Lung (tissue), 11 donors: ENCODE measurements at regions not wholly inside any gene's neighbourhood (a gene's known extent, or its start where the extent isn't known, plus 50 kb on each side); places are given as distances from the start of the nearest gene placed in this dataset.

ENCODE experiments used
- ATAC-seq: fragments of 200-7000 bp; cut with Tn5 transposase; one replicate; pipeline ENCODE4 v1.9.1; 2020; ENCODE audit warnings: moderate number of reproducible peaks; ENCODE audit not compliant: insufficient read depth, low FRiP score
- DNase-seq, 3 donors: peaks; one replicate each; pipeline ENCODE4 v3.0.0-alpha.2; 2013 to 2017
- H3K27ac ChIP-seq, 2 donors: one replicate each; pipeline ENCODE4 v1.5.1; 2013; ENCODE audit warnings: mild to moderate bottlenecking in 2 of 2, moderate library complexity in 2 of 2, control low read depth in 1 of 2, inconsistent platforms in 1 of 2, low read depth in 1 of 2, low read length in 1 of 2
- H3K27me3 ChIP-seq, 3 donors: one replicate each; pipeline ENCODE4 v1.5.1; 2013; ENCODE audit warnings: low read length in 2 of 3; ENCODE audit not compliant: control insufficient read depth in 3 of 3, insufficient read depth in 3 of 3
- H3K36me3 ChIP-seq, 4 donors: one replicate each; pipeline ENCODE4 v1.5.1; 2013; ENCODE audit warnings: low read length in 4 of 4, mild to moderate bottlenecking in 1 of 4, moderate library complexity in 1 of 4; ENCODE audit not compliant: control insufficient read depth in 4 of 4, insufficient read depth in 4 of 4
- H3K4me1 ChIP-seq, 5 donors: one replicate each; pipeline ENCODE4 v1.5.1; 2013; ENCODE audit warnings: low read length in 5 of 5, mild to moderate bottlenecking in 2 of 5, moderate library complexity in 1 of 5; ENCODE audit not compliant: control insufficient read depth in 5 of 5, insufficient read depth in 5 of 5
- H3K4me3 ChIP-seq: one replicate; pipeline ENCODE4 v1.5.1; 2013; ENCODE audit warnings: mild to moderate bottlenecking, control low read depth, moderate library complexity
- H3K9ac ChIP-seq, 2 donors: one replicate each; pipeline ENCODE4 v1.5.1; 2013; ENCODE audit warnings: low read length in 2 of 2, control low read depth in 1 of 2; ENCODE audit not compliant: insufficient read depth in 1 of 2
- H3K9me3 ChIP-seq, 4 donors: one replicate each; pipeline ENCODE4 v1.5.1; 2013; ENCODE audit warnings: low read length in 3 of 4, mild to moderate bottlenecking in 1 of 4, moderate library complexity in 1 of 4; ENCODE audit not compliant: control insufficient read depth in 4 of 4, insufficient read depth in 3 of 4
- CTCF ChIP-seq: IDR thresholded peaks from 2 replicates; pipeline ENCODE4 v1.5.1; 2012; ENCODE audit warnings: mild to moderate bottlenecking; ENCODE audit errors: control extremely low read depth, extremely low read depth
- WGBS, 2 donors: extraction: QIAGEN DNeasy Blood & Tissue Kit; methylation state at CpG; one replicate each; pipeline ENCODE4 v1.1.7; 2013; 5-methylcytosine and 5-hydroxymethylcytosine counted together
- donor health status: control.
- donor health status: control.
- donor health status: Bipolar disorder and iron deficiency.
- donor health status: healthy.
- donor health status: DM: yes; HTN: yes; CAD: no.

DNA sequence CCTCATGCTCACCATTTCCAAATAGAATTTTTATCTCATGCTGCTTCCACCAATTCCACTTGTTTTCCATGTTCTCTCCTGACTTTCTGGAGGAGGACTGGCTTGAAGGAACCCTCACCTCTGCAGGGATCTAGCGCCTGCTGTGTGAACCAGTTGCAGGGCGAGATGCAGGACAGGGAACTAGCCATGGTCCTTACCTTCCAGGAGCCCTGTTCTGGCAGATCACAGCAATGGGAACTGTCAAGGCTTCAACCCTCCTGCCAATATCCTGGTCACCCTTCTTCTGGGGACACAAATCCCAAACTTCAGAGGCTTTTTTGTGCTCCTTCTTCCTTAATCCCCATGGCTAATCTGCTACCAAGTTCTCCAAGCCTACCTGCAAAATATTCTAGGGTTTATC lies 60.4 kb upstream of the MMP2 start:
- no peak overlapping the region for H3K9ac ChIP-seq

GRCh38 chr16:55421226-55421625 lies 57.8 kb upstream of the MMP2 start:
- H3K36me3 ChIP-seq, result no peaks in the 10 kb centered on the region
- DNase-seq (no peak), ATAC-seq (no peak)
- H3K9ac ChIP-seq, result no peak overlapping the region
- H3K4me1 ChIP-seq, result no peaks in the 10 kb centered on the region
- H3K27me3 ChIP-seq, result peaks cover 0 to 6% (median 0%) of the 10 kb centered on the region in 3 donors
- no peak for TF ChIP-seq CTCF
- 4 to 26% methylated on average over 9 of the region's 9 CpGs for WGBS, 2 donors
- no peak overlapping the region for H3K27ac ChIP-seq
- H3K9me3 ChIP-seq, result peaks cover 0 to 3% (median 0%) of the 10 kb centered on the region in 4 donors
- H3K4me3 ChIP-seq, result no peak overlapping the region

More for the DNA sequence above, 60.4 kb upstream of the MMP2 start:
- Histone ChIP-seq H3K9me3 (peaks cover 0 to 3% (median 0%) of the 10 kb centered on the region in 4 donors), H3K36me3 (no peaks in the 10 kb centered on the region), H3K27me3 (peaks cover 0 to 15% (median 0%) of the 10 kb centered on the region in 3 donors), H3K27ac (no peak overlapping the region), H3K4me3 (no peak overlapping the region), H3K4me1 (no peaks in the 10 kb centered on the region)
- no peak for ATAC-seq
- no peak for TF ChIP-seq CTCF
- peak in 2 of 3 donors; percentile 24 to 46 for DNase-seq
- WGBS, 2 donors, result 51 to 62% methylated on average over 2 of the region's 2 CpGs

DNA sequence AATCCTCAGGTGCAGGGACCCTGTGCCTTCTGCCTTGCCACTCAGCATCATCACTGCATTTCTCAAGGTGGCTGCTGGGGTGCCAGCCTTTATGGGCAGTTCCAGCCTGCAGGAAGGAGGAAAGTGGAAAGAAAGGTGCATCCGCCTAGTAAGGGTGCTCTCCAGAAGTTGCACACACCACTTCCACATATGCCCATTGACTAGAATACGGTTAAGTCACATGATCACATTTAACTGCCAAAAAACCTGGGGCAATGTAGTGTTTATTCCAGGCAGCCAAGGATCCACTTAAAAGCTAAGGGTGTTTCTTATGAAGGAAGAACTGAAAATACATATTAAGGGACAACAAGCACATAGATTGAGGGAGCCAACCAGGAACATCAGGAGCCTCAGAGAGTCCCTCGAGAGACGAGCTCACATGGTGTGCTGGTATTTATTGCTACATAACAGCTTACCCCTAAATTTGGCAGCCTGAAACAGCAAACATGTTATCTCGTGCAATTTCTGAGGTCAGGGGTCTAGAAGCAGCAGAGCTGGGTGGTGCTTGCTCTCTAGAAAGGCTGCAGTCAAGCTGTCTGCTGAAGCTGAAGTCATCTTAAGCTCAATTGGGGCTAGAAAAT lies 52.0 kb upstream of the MMP2 start:
- no peak for ATAC-seq
- no peak for TF ChIP-seq CTCF
- Histone ChIP-seq H3K4me3 (no peak overlapping the region), H3K27ac (no peak overlapping the region), H3K36me3 (no peaks in the 10 kb centered on the region), H3K9me3 (peaks cover 0 to 2% (median 0%) of the 10 kb centered on the region in 4 donors), H3K4me1 (no peaks in the 10 kb centered on the region), H3K9ac (no peak overlapping the region), H3K27me3 (no peaks in the 10 kb centered on the region)
- DNase-seq, result peak in 1 of 3 donors; percentile 3
- 47 to 49% methylated on average over 5 of the region's 5 CpGs for WGBS, 2 donors
